Loucy (cell line): ENCODE measurements at regions not wholly inside any gene's neighbourhood (a gene's known extent, or its start where the extent isn't known, plus 50 kb on each side); places are given as distances from the start of the nearest gene placed in this dataset.

ENCODE experiments used
- H2AFZ ChIP-seq: fragments of 200-600 bp; sonication (generic); 2 replicates; pipeline ENCODE4 v1.6.0; 2016; ENCODE audit warnings: antibody characterized with exemption, mild to moderate bottlenecking, low read length, moderate library complexity
- H3F3A ChIP-seq: fragments of 200-600 bp; 2 replicates; pipeline ENCODE4 v1.6.0; 2016; ENCODE audit warnings: antibody characterized with exemption, low read depth, mild to moderate bottlenecking
- H3K27me3 ChIP-seq: fragments of 200-600 bp; sonication (generic); 2 replicates; pipeline ENCODE4 v1.6.1; 2014; ENCODE audit warnings: low read length, mild to moderate bottlenecking; ENCODE audit not compliant: insufficient read depth, poor library complexity, severe bottlenecking
- H3K36me3 ChIP-seq: fragments of 200-600 bp; sonication (generic); 2 replicates; pipeline ENCODE4 v1.6.1; 2016; ENCODE audit warnings: low read length; ENCODE audit not compliant: insufficient read depth
- H3K4me1 ChIP-seq: fragments of 200-600 bp; sonication (generic); 2 replicates; pipeline ENCODE4 v1.5.1; 2014; ENCODE audit warnings: low read length, mild to moderate bottlenecking; ENCODE audit not compliant: insufficient read depth, poor library complexity, severe bottlenecking
- H3K4me2 ChIP-seq: fragments of 200-600 bp; sonication (generic); 2 replicates; pipeline ENCODE4 v1.6.0; 2014; ENCODE audit warnings: antibody characterized with exemption, low read length, low read depth, mild to moderate bottlenecking; ENCODE audit not compliant: poor library complexity, severe bottlenecking
- H3K4me3 ChIP-seq: fragments of 200-600 bp; sonication (generic); 2 replicates; pipeline ENCODE4 v1.5.1; 2014; ENCODE audit warnings: low read length, mild to moderate bottlenecking, mixed read lengths; ENCODE audit not compliant: poor library complexity, severe bottlenecking
- H3K79me2 ChIP-seq: fragments of 200-600 bp; sonication (generic); 2 replicates; pipeline ENCODE4 v1.6.1; 2014; ENCODE audit warnings: low read length; ENCODE audit not compliant: insufficient read depth
- H3K9ac ChIP-seq: fragments of 200-600 bp; sonication (generic); 2 replicates; pipeline ENCODE4 v1.6.0; 2014; ENCODE audit warnings: mild to moderate bottlenecking, low read depth, low read length, moderate library complexity; ENCODE audit not compliant: poor library complexity, severe bottlenecking
- H3K9me2 ChIP-seq: fragments of 200-600 bp; sonication (generic); replicated peaks from 2 replicates; pipeline ENCODE4 v1.6.1; 2016; ENCODE audit warnings: low read depth, low read length, mixed read lengths
- H3K9me3 ChIP-seq: fragments of 200-600 bp; sonication (generic); 2 replicates; pipeline ENCODE4 v1.6.1; 2014; ENCODE audit warnings: mild to moderate bottlenecking, antibody characterized with exemption, low read length, low read depth; ENCODE audit not compliant: insufficient read depth
- H4K20me1 ChIP-seq: fragments of 200-600 bp; sonication (generic); 2 replicates; pipeline ENCODE4 v1.6.0; 2014; ENCODE audit warnings: antibody characterized with exemption, low read length, mild to moderate bottlenecking; ENCODE audit not compliant: insufficient read depth, poor library complexity, severe bottlenecking
- EZH2phosphoT487 ChIP-seq: fragments of 200-600 bp; IDR thresholded peaks from 2 replicates; pipeline ENCODE4 v1.6.1; 2018; ENCODE audit warnings: antibody characterized with exemption, mild to moderate bottlenecking, moderate library complexity, borderline replicate concordance
- TF ChIP-seq, protein P1 (sequence below): fragments of 200-600 bp; sonication (generic); conservative IDR thresholded peaks from 2 replicates; pipeline ENCODE4 v1.5.1; 2014; ENCODE audit warnings: mild to moderate bottlenecking, antibody characterized with exemption, low read length

DNA sequence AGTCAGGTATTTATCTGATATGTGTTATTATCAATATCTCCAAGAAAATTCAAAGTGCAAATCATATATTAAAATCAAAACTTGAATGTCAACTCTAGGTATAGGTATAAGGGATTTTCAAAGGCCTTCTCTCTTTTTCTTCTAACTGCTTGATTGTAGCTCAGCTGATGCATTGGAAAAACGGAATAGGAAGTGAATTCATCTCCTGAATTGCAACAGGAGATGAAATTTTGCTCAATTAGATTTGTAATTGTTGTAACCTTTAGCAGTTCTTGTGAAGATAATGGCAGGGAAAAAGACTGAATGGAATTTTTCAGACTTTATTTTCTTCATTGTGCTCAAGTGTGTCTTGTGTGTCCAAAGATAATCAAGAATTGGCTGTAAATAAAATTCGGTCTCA is 190.2 kb upstream of the KCNJ16 start:
- H3K9ac ChIP-seq: no peak overlapping the region
- H3K79me2 ChIP-seq: no peaks in the 10 kb centered on the region
- H4K20me1 ChIP-seq: no peaks in the 10 kb centered on the region

DNA sequence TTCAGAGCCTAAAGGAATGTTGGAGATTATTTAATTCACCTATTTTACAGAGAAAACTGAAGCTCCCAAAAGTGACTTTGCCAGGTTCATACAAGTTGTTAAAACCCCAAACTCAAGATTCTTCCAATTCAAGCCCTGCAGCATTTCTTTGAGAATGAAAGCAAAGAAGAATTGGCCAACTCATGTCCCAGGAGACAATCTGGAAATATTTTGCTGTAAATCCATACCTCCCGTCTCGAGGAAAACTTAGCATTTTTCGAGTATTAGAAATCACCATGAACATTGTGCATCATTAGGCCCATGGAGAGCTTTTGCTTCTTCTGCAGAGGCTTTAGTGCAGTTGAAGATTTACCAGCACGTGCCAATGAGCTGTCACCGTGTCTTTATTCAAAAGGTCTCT is 176.4 kb upstream of the KCNJ16 start:
- no peaks in the 10 kb centered on the region for H3K9me3 ChIP-seq

More for the DNA sequence above, 190.2 kb upstream of the KCNJ16 start:
- no peaks in the 10 kb centered on the region for H3K9me2 ChIP-seq
- H3K36me3 ChIP-seq: no peaks in the 10 kb centered on the region
- no peaks in the 10 kb centered on the region for H3K4me1 ChIP-seq
- no peaks in the 10 kb centered on the region for H3K9me3 ChIP-seq
- H3K27me3 ChIP-seq: no peaks in the 10 kb centered on the region
- no peak overlapping the region for H3K4me2 ChIP-seq
- H3K4me3 ChIP-seq: no peak overlapping the region
- no peak for TF ChIP-seq EZH2phosphoT487
- TF ChIP-seq, protein P1, sequence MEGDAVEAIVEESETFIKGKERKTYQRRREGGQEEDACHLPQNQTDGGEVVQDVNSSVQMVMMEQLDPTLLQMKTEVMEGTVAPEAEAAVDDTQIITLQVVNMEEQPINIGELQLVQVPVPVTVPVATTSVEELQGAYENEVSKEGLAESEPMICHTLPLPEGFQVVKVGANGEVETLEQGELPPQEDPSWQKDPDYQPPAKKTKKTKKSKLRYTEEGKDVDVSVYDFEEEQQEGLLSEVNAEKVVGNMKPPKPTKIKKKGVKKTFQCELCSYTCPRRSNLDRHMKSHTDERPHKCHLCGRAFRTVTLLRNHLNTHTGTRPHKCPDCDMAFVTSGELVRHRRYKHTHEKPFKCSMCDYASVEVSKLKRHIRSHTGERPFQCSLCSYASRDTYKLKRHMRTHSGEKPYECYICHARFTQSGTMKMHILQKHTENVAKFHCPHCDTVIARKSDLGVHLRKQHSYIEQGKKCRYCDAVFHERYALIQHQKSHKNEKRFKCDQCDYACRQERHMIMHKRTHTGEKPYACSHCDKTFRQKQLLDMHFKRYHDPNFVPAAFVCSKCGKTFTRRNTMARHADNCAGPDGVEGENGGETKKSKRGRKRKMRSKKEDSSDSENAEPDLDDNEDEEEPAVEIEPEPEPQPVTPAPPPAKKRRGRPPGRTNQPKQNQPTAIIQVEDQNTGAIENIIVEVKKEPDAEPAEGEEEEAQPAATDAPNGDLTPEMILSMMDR: no peak
- no peaks in the 10 kb centered on the region for H3F3A ChIP-seq
- H2AFZ ChIP-seq: no peak overlapping the region

DNA sequence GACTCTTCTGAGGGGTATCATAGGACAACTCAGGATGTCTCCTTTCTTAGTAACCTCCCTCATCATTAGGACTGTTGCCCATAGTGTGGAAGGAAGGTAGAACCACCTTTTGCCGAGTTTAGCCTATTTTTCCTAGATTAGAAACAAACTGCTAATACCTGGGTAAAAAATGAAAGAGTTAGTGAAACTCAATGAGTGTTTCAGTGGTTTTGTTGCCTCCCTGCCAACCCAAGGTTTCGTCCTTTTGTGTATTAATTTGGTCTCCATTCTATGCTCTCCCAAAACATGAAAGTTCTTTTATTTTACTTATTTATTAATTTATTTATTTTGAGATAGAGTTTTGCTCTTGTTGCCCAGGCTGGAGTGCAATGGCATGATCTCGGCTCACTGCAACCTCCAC is 174.9 kb upstream of the KCNJ16 start:
- no peaks in the 10 kb centered on the region for H3K79me2 ChIP-seq
- H3K9me3 ChIP-seq: no peaks in the 10 kb centered on the region
- TF ChIP-seq EZH2phosphoT487: no peak
- TF ChIP-seq, protein P1: no peak
- H4K20me1 ChIP-seq: no peaks in the 10 kb centered on the region
- H3K4me1 ChIP-seq: no peaks in the 10 kb centered on the region
- H3K27me3 ChIP-seq: no peaks in the 10 kb centered on the region
- no peaks in the 10 kb centered on the region for H3F3A ChIP-seq
- no peak overlapping the region for H3K9ac ChIP-seq
- H2AFZ ChIP-seq: no peak overlapping the region
- H3K36me3 ChIP-seq: no peaks in the 10 kb centered on the region
- H3K9me2 ChIP-seq: no peaks in the 10 kb centered on the region
- no peak overlapping the region for H3K4me2 ChIP-seq
- H3K4me3 ChIP-seq: no peak overlapping the region

More for the DNA sequence above, 176.4 kb upstream of the KCNJ16 start:
- Histone ChIP-seq H3K36me3 (no peaks in the 10 kb centered on the region), H3K79me2 (no peaks in the 10 kb centered on the region), H4K20me1 (no peaks in the 10 kb centered on the region), H3K9ac (no peak overlapping the region), H3F3A (no peaks in the 10 kb centered on the region), H3K4me1 (no peaks in the 10 kb centered on the region), H3K9me2 (no peaks in the 10 kb centered on the region), H3K4me2 (no peak overlapping the region), H2AFZ (no peak overlapping the region), H3K4me3 (no peak overlapping the region), H3K27me3 (no peaks in the 10 kb centered on the region)
- no peak for TF ChIP-seq EZH2phosphoT487
- TF ChIP-seq, protein P1: no peak
